Neural cell (in vitro differentiated cells): ENCODE measurements at regions not wholly inside any gene's neighbourhood (a gene's known extent, or its start where the extent isn't known, plus 50 kb on each side); places are given as distances from the start of the nearest gene placed in this dataset.

Source experiments
- H2AFZ ChIP-seq: fragments of 200-600, 300-800 bp; sonication (generic), shearing (Covaris generic); 2 replicates; pipeline ENCODE4 v1.6.0; 2014; ENCODE audit warnings: low read depth, mild to moderate bottlenecking, antibody characterized with exemption, low read length, moderate library complexity
- H3F3A ChIP-seq: fragments of 200-600 bp; shearing (Covaris generic); 2 replicates; pipeline ENCODE4 v1.6.1; 2016; ENCODE audit warnings: mild to moderate bottlenecking, moderate library complexity, mixed read lengths, antibody characterized with exemption, low read length; ENCODE audit not compliant: insufficient read depth, poor library complexity, severe bottlenecking
- H3K27ac ChIP-seq: fragments of 200-600, 300-800 bp; sonication (generic), shearing (Covaris generic); 2 replicates; pipeline ENCODE4 v1.5.1; 2014; ENCODE audit warnings: mild to moderate bottlenecking, low read length, moderate library complexity
- H3K27me3 ChIP-seq: fragments of 300-800, 200-600 bp; sonication (generic), shearing (Covaris generic); 2 replicates; pipeline ENCODE4 v1.6.0; 2014; ENCODE audit warnings: mild to moderate bottlenecking, low read depth, low read length, moderate library complexity; ENCODE audit not compliant: insufficient read depth
- H3K36me3 ChIP-seq: fragments of 300-800, 200-600 bp; sonication (generic), shearing (Covaris generic); 2 replicates; pipeline ENCODE4 v1.5.1; 2014; ENCODE audit warnings: mild to moderate bottlenecking, antibody characterized with exemption, low read length, moderate library complexity; ENCODE audit not compliant: insufficient read depth
- H3K4me2 ChIP-seq: fragments of 300-800, 200-600 bp; sonication (generic), shearing (Covaris generic); 2 replicates; pipeline ENCODE4 v1.6.0; 2014; ENCODE audit warnings: mild to moderate bottlenecking, low read length
- H3K4me3 ChIP-seq: fragments of 300-800, 200-600 bp; sonication (generic), shearing (Covaris generic); 2 replicates; pipeline ENCODE4 v1.5.1; 2014; ENCODE audit warnings: mild to moderate bottlenecking, low read length, moderate library complexity
- H3K79me2 ChIP-seq: fragments of 200-600 bp; shearing (Covaris generic); replicated peaks from 2 replicates; pipeline ENCODE4 v1.6.0; 2014; ENCODE audit warnings: mild to moderate bottlenecking, low read length, moderate library complexity; ENCODE audit not compliant: insufficient read depth
- H3K9ac ChIP-seq: fragments of 300-800, 200-600 bp; sonication (generic), shearing (Covaris generic); 2 replicates; pipeline ENCODE4 v1.6.1; 2016; ENCODE audit warnings: mild to moderate bottlenecking, low read length, mixed read lengths
- H3K9me2 ChIP-seq: fragments of 200-600 bp; shearing (Covaris generic); 2 replicates; pipeline ENCODE4 v1.6.1; 2016; ENCODE audit warnings: mild to moderate bottlenecking, low read length, mixed read lengths; ENCODE audit not compliant: insufficient read depth
- H3K9me3 ChIP-seq: fragments of 200-600, 300-800 bp; sonication (generic), shearing (Covaris generic); 2 replicates; pipeline ENCODE4 v1.6.1; 2016; ENCODE audit warnings: mild to moderate bottlenecking, mixed run types, low read length, moderate library complexity, mixed read lengths
- H4K20me1 ChIP-seq: fragments of 200-600 bp; shearing (Covaris generic); 2 replicates; pipeline ENCODE4 v1.6.1; 2016; ENCODE audit warnings: mild to moderate bottlenecking, mixed run types; ENCODE audit not compliant: insufficient read depth
- EP300 ChIP-seq: fragments of 450-650 bp; conservative IDR thresholded peaks from 2 replicates; pipeline ENCODE4 v1.6.1; 2014; ENCODE audit warnings: antibody characterized with exemption, mild to moderate bottlenecking, moderate library complexity; ENCODE audit not compliant: poor library complexity, severe bottlenecking
- EZH2 ChIP-seq: fragments of 200-600, 300-800 bp; shearing (Covaris generic), sonication (generic); IDR thresholded peaks from 2 replicates; pipeline ENCODE4 v1.6.1; 2014; ENCODE audit warnings: antibody characterized with exemption, low read length, borderline replicate concordance, mild to moderate bottlenecking; ENCODE audit not compliant: insufficient read depth, poor library complexity, severe bottlenecking
- MXI1 ChIP-seq: fragments of 450-650 bp; conservative IDR thresholded peaks from 2 replicates; pipeline ENCODE4 v1.6.1; 2014; ENCODE audit warnings: antibody characterized with exemption, mild to moderate bottlenecking; ENCODE audit not compliant: poor library complexity, severe bottlenecking
- POLR2AphosphoS5 ChIP-seq: IDR thresholded peaks from 2 replicates; pipeline ENCODE4 v1.6.1; 2012
- RAD21 ChIP-seq: fragments of 450-650 bp; conservative IDR thresholded peaks from 2 replicates; pipeline ENCODE4 v1.6.1; 2014; ENCODE audit warnings: antibody characterized with exemption, mild to moderate bottlenecking, moderate library complexity
- REST ChIP-seq: IDR thresholded peaks from 2 replicates; pipeline ENCODE4 v1.6.1; 2012; ENCODE audit warnings: borderline replicate concordance
- SMC3 ChIP-seq: fragments of 450-650 bp; conservative IDR thresholded peaks from 2 replicates; pipeline ENCODE4 v1.6.1; 2014; ENCODE audit warnings: antibody characterized with exemption, mild to moderate bottlenecking, moderate library complexity; ENCODE audit not compliant: poor library complexity
- TAF1 ChIP-seq: IDR thresholded peaks from 2 replicates; pipeline ENCODE4 v1.6.1; 2012; ENCODE audit warnings: low read depth
- TF ChIP-seq, protein P1 (sequence below): fragments of 450-650 bp; IDR thresholded peaks from 2 replicates; pipeline ENCODE4 v1.5.1; 2014; ENCODE audit warnings: antibody characterized with exemption, mild to moderate bottlenecking, moderate library complexity; ENCODE audit not compliant: poor library complexity, severe bottlenecking

DNA sequence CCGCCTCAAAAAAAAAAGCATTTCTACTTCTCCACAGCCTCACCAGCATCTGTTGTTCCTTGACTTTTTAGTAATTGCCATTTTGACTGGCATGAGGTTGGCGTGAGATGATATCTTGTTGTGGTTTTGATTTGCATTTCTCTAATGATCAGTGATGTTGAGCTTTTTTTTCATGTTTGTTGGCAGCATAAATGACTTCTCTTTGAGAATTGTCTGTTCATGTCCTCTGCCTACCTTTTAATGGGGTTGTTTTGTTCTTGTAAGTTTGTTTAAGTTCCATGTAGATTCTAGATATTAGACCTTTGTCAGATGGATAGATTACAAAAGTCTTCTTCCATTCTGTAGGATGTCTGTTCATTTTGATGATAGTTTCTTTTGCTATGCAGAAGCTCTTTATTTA, 182.9 kb downstream of the FOXG1 start:
- Histone ChIP-seq H3K4me2 (no peak overlapping the region), H3K27ac (no peak overlapping the region)
- TF ChIP-seq EZH2 (no peak), POLR2AphosphoS5 (no peak), RAD21 (no peak), REST (no peak)

DNA sequence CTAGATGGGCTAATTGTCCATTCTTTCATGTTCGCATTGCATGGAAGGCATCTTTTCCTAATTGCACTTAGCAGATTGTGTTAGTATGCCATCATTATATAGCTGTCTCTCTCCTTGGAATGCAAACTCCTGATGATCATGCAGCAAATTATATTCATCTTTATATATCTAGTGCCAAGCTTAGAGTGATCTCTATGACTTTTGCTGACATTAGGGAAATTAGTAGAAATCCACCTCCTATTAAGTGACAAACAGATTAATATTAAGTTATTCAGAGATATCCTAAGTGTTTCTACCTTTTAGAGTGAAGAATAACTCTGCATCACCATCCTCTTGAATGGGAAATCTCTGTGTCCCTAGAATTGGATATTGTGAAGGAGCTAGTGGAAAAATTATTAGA, 185.6 kb downstream of the FOXG1 start:
- Histone ChIP-seq H3F3A (no peaks in the 10 kb centered on the region), H3K27me3 (no peaks in the 10 kb centered on the region), H3K79me2 (no peaks in the 10 kb centered on the region), H4K20me1 (no peaks in the 10 kb centered on the region), H3K4me3 (no peak overlapping the region), H3K9ac (no peak overlapping the region), H3K27ac (no peak overlapping the region), H3K4me2 (no peak overlapping the region), H2AFZ (no peak overlapping the region), H3K9me3 (no peaks in the 10 kb centered on the region), H3K9me2 (no peaks in the 10 kb centered on the region), H3K36me3 (no peaks in the 10 kb centered on the region)
- TF ChIP-seq REST = no peak
- no peak for TF ChIP-seq RAD21
- TF ChIP-seq POLR2AphosphoS5 = no peak

More for the DNA sequence above, 182.9 kb downstream of the FOXG1 start:
- no peaks in the 10 kb centered on the region for H3K79me2 ChIP-seq
- no peak overlapping the region for H3K4me3 ChIP-seq
- no peaks in the 10 kb centered on the region for H3K36me3 ChIP-seq
- no peaks in the 10 kb centered on the region for H3K9me3 ChIP-seq
- H4K20me1 ChIP-seq = no peaks in the 10 kb centered on the region
- H3K9ac ChIP-seq = no peak overlapping the region
- no peaks in the 10 kb centered on the region for H3K27me3 ChIP-seq
- no peak overlapping the region for H2AFZ ChIP-seq
- no peaks in the 10 kb centered on the region for H3K9me2 ChIP-seq
- H3F3A ChIP-seq = no peaks in the 10 kb centered on the region

DNA sequence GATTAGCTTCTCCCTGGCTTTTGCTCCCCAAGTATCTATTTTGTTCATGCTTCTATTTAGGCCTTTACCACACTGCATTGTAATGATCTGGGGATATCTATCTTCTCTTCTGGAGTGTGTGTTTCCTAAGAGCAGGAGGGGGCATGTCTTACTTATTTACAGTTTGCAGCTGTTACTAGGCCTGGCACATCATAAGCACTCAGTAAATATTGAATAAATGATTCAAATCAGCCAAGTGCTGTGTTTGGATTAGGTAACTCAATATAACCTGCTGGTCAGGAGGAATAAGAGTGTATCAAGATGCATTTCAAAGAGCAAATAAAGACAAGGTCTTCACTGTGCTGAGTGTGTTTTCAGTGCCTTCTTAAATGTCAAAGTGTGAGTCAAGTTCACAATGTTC, 186.1 kb downstream of the FOXG1 start:
- Histone ChIP-seq H3K9me3 (no peaks in the 10 kb centered on the region), H3K79me2 (no peaks in the 10 kb centered on the region), H3K9me2 (no peaks in the 10 kb centered on the region), H3K36me3 (no peaks in the 10 kb centered on the region), H3K27ac (peak overlapping the region; percentile 42), H3K27me3 (no peaks in the 10 kb centered on the region), H3K9ac (no peak overlapping the region), H3F3A (no peaks in the 10 kb centered on the region), H3K4me3 (no peak overlapping the region), H3K4me2 (no peak overlapping the region), H2AFZ (no peak overlapping the region), H4K20me1 (no peaks in the 10 kb centered on the region)
- TF ChIP-seq EZH2 = no peak
- TF ChIP-seq, protein P1, sequence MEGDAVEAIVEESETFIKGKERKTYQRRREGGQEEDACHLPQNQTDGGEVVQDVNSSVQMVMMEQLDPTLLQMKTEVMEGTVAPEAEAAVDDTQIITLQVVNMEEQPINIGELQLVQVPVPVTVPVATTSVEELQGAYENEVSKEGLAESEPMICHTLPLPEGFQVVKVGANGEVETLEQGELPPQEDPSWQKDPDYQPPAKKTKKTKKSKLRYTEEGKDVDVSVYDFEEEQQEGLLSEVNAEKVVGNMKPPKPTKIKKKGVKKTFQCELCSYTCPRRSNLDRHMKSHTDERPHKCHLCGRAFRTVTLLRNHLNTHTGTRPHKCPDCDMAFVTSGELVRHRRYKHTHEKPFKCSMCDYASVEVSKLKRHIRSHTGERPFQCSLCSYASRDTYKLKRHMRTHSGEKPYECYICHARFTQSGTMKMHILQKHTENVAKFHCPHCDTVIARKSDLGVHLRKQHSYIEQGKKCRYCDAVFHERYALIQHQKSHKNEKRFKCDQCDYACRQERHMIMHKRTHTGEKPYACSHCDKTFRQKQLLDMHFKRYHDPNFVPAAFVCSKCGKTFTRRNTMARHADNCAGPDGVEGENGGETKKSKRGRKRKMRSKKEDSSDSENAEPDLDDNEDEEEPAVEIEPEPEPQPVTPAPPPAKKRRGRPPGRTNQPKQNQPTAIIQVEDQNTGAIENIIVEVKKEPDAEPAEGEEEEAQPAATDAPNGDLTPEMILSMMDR = no peak
- TF ChIP-seq REST = no peak
- TF ChIP-seq TAF1 = no peak
- no peak for TF ChIP-seq MXI1
- TF ChIP-seq SMC3 = no peak
- TF ChIP-seq EP300 = no peak
- no peak for TF ChIP-seq RAD21
- no peak for TF ChIP-seq POLR2AphosphoS5
